Esophagus muscularis mucosa (tissue), 4 donors: ENCODE measurements at regions not wholly inside any gene's neighbourhood (a gene's known extent, or its start where the extent isn't known, plus 50 kb on each side); places are given as distances from the start of the nearest gene placed in this dataset.

Source experiments
- DNase-seq: peaks from one replicate; pipeline ENCODE4 v3.0.0-alpha.2; 2017; ENCODE audit errors: extremely low spot score
- H3K27ac ChIP-seq, 4 donors: fragments of 200-600 bp; sonication (generic); replicated peaks in 1 of 4; 1 replicate in 3 of 4; 2 replicates in 1 of 4; pipeline ENCODE4 v1.5.1; 2016 to 2019; ENCODE audit warnings: mild to moderate bottlenecking in 1 of 4
- H3K27me3 ChIP-seq, 4 donors: fragments of 200-600 bp; sonication (generic); one replicate each; pipeline versions ENCODE4 v1.5.1 to v1.6.0; 2016 to 2019
- H3K36me3 ChIP-seq, 4 donors: fragments of 200-600 bp; sonication (generic); one replicate each; pipeline ENCODE4 v1.5.1; 2016 to 2019
- H3K4me1 ChIP-seq, 4 donors: fragments of 200-600 bp; sonication (generic); one replicate each; pipeline ENCODE4 v1.5.1; 2016 to 2019
- H3K4me3 ChIP-seq, 4 donors: fragments of 200-600 bp; sonication (generic); 1 replicate in 2 of 4; 2 replicates in 2 of 4; pipeline ENCODE4 v1.5.1; 2016 to 2019; ENCODE audit warnings: mild to moderate bottlenecking in 4 of 4, moderate library complexity in 1 of 4
- H3K9me3 ChIP-seq, 4 donors: fragments of 200-600 bp; sonication (generic); 1 replicate in 3 of 4; 2 replicates in 1 of 4; pipeline ENCODE4 v1.5.1; 2016 to 2019
- CTCF ChIP-seq, 3 experiments: fragments of 200-600 bp in 2 of 3; fragments of 450-650 bp in 1 of 3; sonication (generic) in 2 of 3; IDR thresholded peaks; one replicate each; pipeline ENCODE4 v1.5.1; 2017 to 2019; ENCODE audit warnings: antibody characterized with exemption in 3 of 3, mild to moderate bottlenecking in 2 of 3, moderate library complexity in 1 of 3
- EP300 ChIP-seq: sonication (generic); formaldehyde crosslinking; IDR thresholded peaks from one replicate; pipeline ENCODE4 v1.6.1; 2017; ENCODE audit warnings: antibody characterized with exemption
- POLR2A ChIP-seq: fragments of 450-650 bp; IDR thresholded peaks from one replicate; pipeline ENCODE4 v1.6.1; 2017; ENCODE audit warnings: antibody characterized with exemption, moderate library complexity, mild to moderate bottlenecking, low read depth
- POLR2AphosphoS5 ChIP-seq, 2 donors: sonication (generic); formaldehyde crosslinking; IDR thresholded peaks; one replicate each; pipeline ENCODE4 v1.6.1; 2017; ENCODE audit warnings: antibody characterized with exemption in 2 of 2
- whole genome bisulfite sequencing: methylation state at CpG from one replicate; pipeline ENCODE4 v1.1.5; 2018; 5-methylcytosine and 5-hydroxymethylcytosine counted together
- intact Hi-C: fragments of 100-400 bp; cut with DNase I; formaldehyde crosslinking; loops from one replicate; pipeline ENCODE4 v1.15.1; 2023

- H3K27ac ChIP-seq: no peak overlapping the region
- H3K4me3 ChIP-seq: no peak overlapping the region
- 96% methylated on average over 4 of the region's 4 CpGs for WGBS
- H3K4me1 ChIP-seq: peaks cover 16 to 20% (median 17%) of the 10 kb centered on the region in 4 donors
- DNase-seq: no peak
- no peaks in the 10 kb centered on the region for H3K27me3 ChIP-seq
- intact Hi-C loops: no loop called here
- H3K36me3 ChIP-seq: no peaks in the 10 kb centered on the region
- TF ChIP-seq POLR2A (no peak), EP300 (no peak), POLR2AphosphoS5 (IDR thresholded peaks at IDR 0.05) (no peak)
- H3K9me3 ChIP-seq: no peaks in the 10 kb centered on the region
Measured at GRCh38 chr21:33978585-33978984, 63.0 kb upstream of the ATP5PO start.

- TF ChIP-seq POLR2A: no peak
- TF ChIP-seq CTCF (IDR thresholded peaks at IDR 0.05): no peak
- TF ChIP-seq POLR2AphosphoS5 (IDR thresholded peaks at IDR 0.05): no peak
- no peak for TF ChIP-seq EP300
- intact Hi-C loops: no loop called here
- Histone ChIP-seq H3K27ac (no peak overlapping the region), H3K4me3 (no peak overlapping the region), H3K4me1 (peaks cover 16 to 20% (median 17%) of the 10 kb centered on the region in 4 donors), H3K9me3 (no peaks in the 10 kb centered on the region), H3K27me3 (no peaks in the 10 kb centered on the region), H3K36me3 (no peaks in the 10 kb centered on the region)
- DNase-seq: no peak
- 87% methylated on average over 12 of the region's 12 CpGs for WGBS
Measured at GRCh38 chr21:33977721-33978369, 62.2 kb upstream of the ATP5PO start.

GRCh38 chr21:33977017-33977720, 61.6 kb upstream of the ATP5PO start:
- H3K27ac ChIP-seq: peak overlapping the region in 2 of 4 donors; percentile 39 to 70
- WGBS: 66% methylated on average over 6 of the region's 6 CpGs
- H3K4me3 ChIP-seq: no peak overlapping the region
- intact Hi-C loops: no loop called here
- H3K4me1 ChIP-seq: peaks cover 16 to 20% (median 17%) of the 10 kb centered on the region in 4 donors
- H3K9me3 ChIP-seq: no peaks in the 10 kb centered on the region
- DNase-seq: no peak
- no peaks in the 10 kb centered on the region for H3K36me3 ChIP-seq
- no peaks in the 10 kb centered on the region for H3K27me3 ChIP-seq
- no peak for TF ChIP-seq CTCF (IDR thresholded peaks at IDR 0.05)
- TF ChIP-seq POLR2AphosphoS5 (IDR thresholded peaks at IDR 0.05): no peak
- no peak for TF ChIP-seq POLR2A
- no peak for TF ChIP-seq EP300

- Histone ChIP-seq H3K4me1 (peaks cover 16 to 20% (median 17%) of the 10 kb centered on the region in 4 donors), H3K27ac (peak overlapping the region; percentile 39 to 70 (median 58)), H3K36me3 (no peaks in the 10 kb centered on the region), H3K27me3 (no peaks in the 10 kb centered on the region), H3K9me3 (no peaks in the 10 kb centered on the region), H3K4me3 (no peak overlapping the region)
- 34% methylated on average over 14 of the region's 14 CpGs for WGBS
- intact Hi-C loops: no loop called here
- no peak for DNase-seq
- no peak for TF ChIP-seq EP300
- no peak for TF ChIP-seq CTCF (IDR thresholded peaks at IDR 0.05)
- TF ChIP-seq POLR2A: no peak
- no peak for TF ChIP-seq POLR2AphosphoS5 (IDR thresholded peaks at IDR 0.05)
Measured at GRCh38 chr21:33976082-33977016, 60.7 kb upstream of the ATP5PO start.

GRCh38 chr21:33975548-33976081, 60.0 kb upstream of the ATP5PO start:
- 89% methylated on average over 7 of the region's 7 CpGs for WGBS

More at GRCh38 chr21:33975548-33976081, 60.0 kb upstream of the ATP5PO start:
- no peak for DNase-seq
- Histone ChIP-seq H3K27ac (peak overlapping the region; percentile 39 to 70 (median 58)), H3K36me3 (no peaks in the 10 kb centered on the region), H3K4me3 (no peak overlapping the region), H3K27me3 (no peaks in the 10 kb centered on the region), H3K4me1 (peaks cover 16 to 20% (median 17%) of the 10 kb centered on the region in 4 donors), H3K9me3 (no peaks in the 10 kb centered on the region)
- intact Hi-C loops: no loop called here
- no peak for TF ChIP-seq POLR2A
- TF ChIP-seq CTCF (IDR thresholded peaks at IDR 0.05): no peak
- TF ChIP-seq POLR2AphosphoS5 (IDR thresholded peaks at IDR 0.05): no peak
- TF ChIP-seq EP300: no peak
